Ovary (tissue), 3 donors: ENCODE measurements at regions not wholly inside any gene's neighbourhood (a gene's known extent, or its start where the extent isn't known, plus 50 kb on each side); places are given as distances from the start of the nearest gene placed in this dataset.

ENCODE experiments used
- EP300 ChIP-seq: sonication (generic); formaldehyde crosslinking; IDR thresholded peaks from one replicate; pipeline ENCODE4 v1.6.1; 2017; ENCODE audit warnings: antibody characterized with exemption
- POLR2A ChIP-seq: fragments of 450-650 bp; IDR thresholded peaks from one replicate; pipeline ENCODE4 v1.6.1; 2017; ENCODE audit warnings: antibody characterized with exemption, mild to moderate bottlenecking, moderate library complexity
- TF ChIP-seq, protein P1 (sequence below), 3 donors: fragments of 450-650 bp in 2 of 3; fragments of 200-600 bp in 1 of 3; IDR thresholded peaks; one replicate each; pipeline versions ENCODE4 v1.5.1 to v1.8.0; 2016 to 2022; ENCODE audit warnings: antibody characterized with exemption in 3 of 3, mild to moderate bottlenecking in 1 of 3
- donor health status: DM: no; HTN: no; CAD: no.

DNA sequence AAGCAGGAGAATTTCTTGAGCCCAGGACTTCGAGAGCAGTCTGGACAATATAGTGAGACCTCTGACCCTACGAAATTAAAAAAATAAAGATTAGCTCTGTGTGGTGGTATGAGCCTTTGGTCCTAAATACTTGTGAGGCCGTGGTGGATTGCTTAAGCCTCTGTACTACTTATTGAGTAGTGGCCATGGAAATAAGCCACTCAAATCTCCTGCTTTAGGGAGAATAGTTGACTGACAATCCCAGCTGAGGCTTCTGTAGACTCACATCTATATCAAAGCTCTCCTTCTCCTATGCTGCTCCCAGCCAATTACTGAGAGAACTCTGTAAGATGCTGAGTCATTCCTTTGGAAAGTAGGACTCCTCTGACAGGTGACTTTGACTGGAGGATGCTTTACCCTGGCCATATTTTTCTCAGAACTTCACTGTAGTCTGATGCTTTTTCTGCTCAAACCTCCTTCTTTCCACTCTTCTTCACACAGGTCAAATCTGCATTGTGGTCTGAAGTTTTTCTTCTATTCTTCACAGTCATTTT, 420.2 kb downstream of the SLC6A15 start:
- TF ChIP-seq, protein P1, sequence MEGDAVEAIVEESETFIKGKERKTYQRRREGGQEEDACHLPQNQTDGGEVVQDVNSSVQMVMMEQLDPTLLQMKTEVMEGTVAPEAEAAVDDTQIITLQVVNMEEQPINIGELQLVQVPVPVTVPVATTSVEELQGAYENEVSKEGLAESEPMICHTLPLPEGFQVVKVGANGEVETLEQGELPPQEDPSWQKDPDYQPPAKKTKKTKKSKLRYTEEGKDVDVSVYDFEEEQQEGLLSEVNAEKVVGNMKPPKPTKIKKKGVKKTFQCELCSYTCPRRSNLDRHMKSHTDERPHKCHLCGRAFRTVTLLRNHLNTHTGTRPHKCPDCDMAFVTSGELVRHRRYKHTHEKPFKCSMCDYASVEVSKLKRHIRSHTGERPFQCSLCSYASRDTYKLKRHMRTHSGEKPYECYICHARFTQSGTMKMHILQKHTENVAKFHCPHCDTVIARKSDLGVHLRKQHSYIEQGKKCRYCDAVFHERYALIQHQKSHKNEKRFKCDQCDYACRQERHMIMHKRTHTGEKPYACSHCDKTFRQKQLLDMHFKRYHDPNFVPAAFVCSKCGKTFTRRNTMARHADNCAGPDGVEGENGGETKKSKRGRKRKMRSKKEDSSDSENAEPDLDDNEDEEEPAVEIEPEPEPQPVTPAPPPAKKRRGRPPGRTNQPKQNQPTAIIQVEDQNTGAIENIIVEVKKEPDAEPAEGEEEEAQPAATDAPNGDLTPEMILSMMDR (IDR thresholded peaks at IDR 0.05), result no peak
- TF ChIP-seq EP300, result no peak
- no peak for TF ChIP-seq POLR2A
